ENCODE measurements at regions not wholly inside any gene's neighbourhood (a gene's known extent, or its start where the extent isn't known, plus 50 kb on each side); places are given as distances from the start of the nearest gene placed in this dataset.

DNA sequence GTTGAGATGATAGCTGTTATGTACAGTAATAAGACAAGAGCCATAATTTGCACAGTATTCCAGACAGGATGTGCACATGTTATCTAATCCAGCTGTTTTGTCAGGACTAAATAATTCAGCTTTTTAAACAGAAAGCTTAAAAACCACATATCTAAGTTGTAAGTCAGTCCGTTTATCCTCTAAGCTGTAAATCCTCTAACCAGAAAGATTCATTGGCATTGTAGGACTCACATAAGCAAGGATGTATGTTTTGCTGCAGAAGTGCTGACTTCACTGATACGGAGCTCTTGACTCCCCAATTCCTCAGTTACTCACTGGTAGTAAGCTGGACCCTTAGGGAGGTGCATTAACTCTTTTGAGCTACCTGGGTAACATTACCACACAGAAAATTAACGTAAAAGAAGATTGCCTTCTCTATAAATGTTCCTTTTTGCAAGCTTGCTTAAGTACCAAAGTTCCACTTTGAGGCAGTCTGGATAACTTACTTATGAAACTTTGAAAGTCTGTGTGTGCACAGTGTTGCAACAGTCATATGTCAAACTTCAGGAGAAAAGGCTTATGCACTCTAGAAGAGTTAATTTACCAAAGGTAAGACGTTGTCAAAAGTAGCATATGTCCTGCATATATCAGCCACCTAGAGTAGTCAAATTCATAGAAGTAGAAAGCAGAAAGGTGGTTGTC, 58.3 kb upstream of the MAGEB2 start:
- H3K4me1 ChIP-seq (ENCODE audit: control insufficient read depth, insufficient read depth, low read length) = no peaks in the 10 kb centered on the region
- H3K36me3 ChIP-seq (ENCODE audit: control insufficient read depth, insufficient read depth, low read length) = no peaks in the 10 kb centered on the region
- WGBS (ENCODE audit: insufficient coverage, low lambda C conversion rate) = no CpG with 5 or more reads among the region's 4 CpGs
- no peaks in the 10 kb centered on the region for H3K27me3 ChIP-seq (ENCODE audit: control insufficient read depth, insufficient read depth, low read length)
- H3K9me3 ChIP-seq (ENCODE audit: control insufficient read depth, low read depth, low read length) = no peaks in the 10 kb centered on the region
- H3K4me3 ChIP-seq (ENCODE audit: low read length) = no peak overlapping the region
- no peak overlapping the region for H3K27ac ChIP-seq (ENCODE audit: low read length)
- no peak for DNase-seq

DNA sequence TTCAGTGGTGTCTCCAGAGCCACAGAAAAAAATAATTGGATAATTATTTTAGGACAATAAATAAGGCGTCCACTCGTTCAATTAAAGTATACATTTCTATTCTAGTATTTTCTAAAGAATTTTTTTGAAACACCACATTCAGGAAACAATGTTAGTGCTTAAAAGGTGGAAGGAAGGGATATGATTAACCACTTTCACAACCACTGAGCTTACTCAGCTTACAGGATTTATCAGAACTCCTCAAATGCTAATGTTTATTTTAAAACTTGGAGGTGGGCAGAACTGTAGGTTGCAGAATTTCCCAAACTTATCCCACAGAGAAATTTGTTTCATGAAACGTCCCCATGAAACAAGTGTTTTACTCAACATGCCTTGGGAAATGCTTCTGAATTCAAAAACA, 54.3 kb upstream of the MAGEB2 start:
- Histone ChIP-seq H3K9me3 (ENCODE audit: control insufficient read depth, low read depth, low read length) (no peaks in the 10 kb centered on the region), H3K27me3 (ENCODE audit: control insufficient read depth, insufficient read depth, low read length) (no peaks in the 10 kb centered on the region), H3K4me3 (ENCODE audit: low read length) (no peak overlapping the region), H3K36me3 (ENCODE audit: control insufficient read depth, insufficient read depth, low read length) (no peaks in the 10 kb centered on the region), H3K27ac (ENCODE audit: low read length) (no peak overlapping the region), H3K4me1 (ENCODE audit: control insufficient read depth, insufficient read depth, low read length) (no peaks in the 10 kb centered on the region)
- WGBS (ENCODE audit: insufficient coverage, low lambda C conversion rate) = no CpG with 5 or more reads among the region's 3 CpGs
- DNase-seq = no peak
